HG03558 (cell line): ENCODE measurements at regions not wholly inside any gene's neighbourhood (a gene's known extent, or its start where the extent isn't known, plus 50 kb on each side); places are given as distances from the start of the nearest gene placed in this dataset.

ENCODE experiments used
- ATAC-seq: cut with Tn5 transposase; IDR thresholded peaks from one replicate; pipeline ENCODE4 v1.9.1; 2021; ENCODE audit warnings: moderate number of reproducible peaks; ENCODE audit not compliant: unreplicated experiment; ENCODE audit errors: extremely low read depth

- peak; percentile 85 for ATAC-seq
Observed at GRCh38 chr3:194070634-194071409, 65.1 kb upstream of the HES1 start.

GRCh38 chr3:194072097-194072428 lies 63.9 kb upstream of the HES1 start:
- ATAC-seq = no peak

GRCh38 chr3:194072691-194073279 lies 63.2 kb upstream of the HES1 start:
- ATAC-seq = no peak

GRCh38 chr3:194073926-194074325 lies 62.0 kb upstream of the HES1 start:
- ATAC-seq = no peak

GRCh38 chr3:194075088-194075615 lies 60.8 kb upstream of the HES1 start:
- ATAC-seq = no peak

- no peak for ATAC-seq
Observed at GRCh38 chr3:194075802-194076460, 60.0 kb upstream of the HES1 start.

GRCh38 chr3:194076475-194076874 lies 59.5 kb upstream of the HES1 start:
- no peak for ATAC-seq

GRCh38 chr3:194077602-194078001 lies 58.3 kb upstream of the HES1 start:
- ATAC-seq = no peak

GRCh38 chr3:194078045-194078821 lies 57.7 kb upstream of the HES1 start:
- ATAC-seq = no peak

GRCh38 chr3:194079702-194080172 lies 56.2 kb upstream of the HES1 start:
- ATAC-seq = no peak

- no peak for ATAC-seq
Observed at GRCh38 chr3:194080436-194080835, 55.5 kb upstream of the HES1 start.

- no peak for ATAC-seq
Observed at GRCh38 chr3:194080913-194081800, 54.8 kb upstream of the HES1 start.

- ATAC-seq = no peak
Observed at GRCh38 chr3:194081826-194082225, 54.1 kb upstream of the HES1 start.

- no peak for ATAC-seq
Observed at GRCh38 chr3:194082743-194083636, 53.0 kb upstream of the HES1 start.

- no peak for ATAC-seq
Observed at GRCh38 chr3:194083637-194084224, 52.2 kb upstream of the HES1 start.

GRCh38 chr3:194084284-194084683 lies 51.7 kb upstream of the HES1 start:
- ATAC-seq = no peak
